KG1 (cell line): ENCODE measurements at regions not wholly inside any gene's neighbourhood (a gene's known extent, or its start where the extent isn't known, plus 50 kb on each side); places are given as distances from the start of the nearest gene placed in this dataset.

Source experiments
- DNase-seq: peaks from one replicate; lab custom pipeline; 2025; lab: John Stamatoyannopoulos, UW

DNA sequence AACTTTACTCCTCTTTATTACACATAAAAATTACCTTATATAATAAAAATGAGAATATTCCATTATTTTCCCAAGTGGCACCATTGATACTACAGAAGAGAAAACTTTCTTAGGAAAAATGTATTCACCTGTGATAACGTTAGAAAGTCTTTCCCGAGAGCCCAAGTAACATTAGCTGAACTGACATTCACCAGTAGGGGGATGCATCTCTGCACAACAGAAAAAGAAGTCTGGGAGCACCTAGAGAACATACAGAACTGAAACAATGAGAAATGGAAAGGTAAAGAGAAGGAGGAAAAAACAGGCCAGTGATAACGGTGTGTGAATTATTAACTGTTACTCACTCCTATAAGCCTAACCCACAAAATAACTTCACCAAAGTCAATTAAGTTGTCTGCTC is 423.3 kb downstream of the CENPC start:
- no peak for DNase-seq

DNA sequence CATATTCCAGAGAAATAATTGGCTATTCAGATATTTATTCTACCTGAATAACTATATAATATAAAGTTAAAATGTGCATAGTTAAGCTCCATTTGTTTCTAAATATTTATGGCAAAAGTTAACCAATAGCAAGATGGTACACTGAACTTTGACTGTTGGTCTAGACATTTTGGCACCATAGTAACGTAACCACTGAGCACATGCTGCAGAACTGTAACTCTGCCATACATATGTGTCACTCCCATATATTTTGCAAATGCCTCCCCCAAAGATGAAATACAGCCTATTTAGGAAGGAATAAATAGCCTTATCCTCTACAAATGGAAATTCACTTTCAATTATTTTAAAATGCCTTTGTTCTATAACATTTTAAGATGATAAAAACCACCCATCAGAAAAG is 424.9 kb downstream of the CENPC start:
- DNase-seq = no peak

DNA sequence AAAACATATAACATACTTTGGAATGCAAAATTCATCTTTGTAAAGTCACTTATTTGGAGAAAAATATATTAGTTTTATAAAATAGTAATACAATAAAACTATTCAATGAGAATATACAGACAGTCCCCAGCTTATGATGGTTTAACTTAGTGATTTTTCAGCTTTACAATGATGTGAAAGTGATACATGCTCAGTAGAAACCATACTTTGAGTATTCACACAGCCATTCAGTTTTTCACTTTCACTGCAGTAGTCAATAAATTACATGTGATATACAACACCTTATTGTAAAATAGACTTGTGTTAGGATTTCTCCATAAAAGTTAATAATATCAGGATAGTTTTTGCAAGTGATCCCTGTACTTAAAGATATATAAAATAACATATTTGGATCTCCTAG is 436.0 kb downstream of the CENPC start:
- no peak for DNase-seq

DNA sequence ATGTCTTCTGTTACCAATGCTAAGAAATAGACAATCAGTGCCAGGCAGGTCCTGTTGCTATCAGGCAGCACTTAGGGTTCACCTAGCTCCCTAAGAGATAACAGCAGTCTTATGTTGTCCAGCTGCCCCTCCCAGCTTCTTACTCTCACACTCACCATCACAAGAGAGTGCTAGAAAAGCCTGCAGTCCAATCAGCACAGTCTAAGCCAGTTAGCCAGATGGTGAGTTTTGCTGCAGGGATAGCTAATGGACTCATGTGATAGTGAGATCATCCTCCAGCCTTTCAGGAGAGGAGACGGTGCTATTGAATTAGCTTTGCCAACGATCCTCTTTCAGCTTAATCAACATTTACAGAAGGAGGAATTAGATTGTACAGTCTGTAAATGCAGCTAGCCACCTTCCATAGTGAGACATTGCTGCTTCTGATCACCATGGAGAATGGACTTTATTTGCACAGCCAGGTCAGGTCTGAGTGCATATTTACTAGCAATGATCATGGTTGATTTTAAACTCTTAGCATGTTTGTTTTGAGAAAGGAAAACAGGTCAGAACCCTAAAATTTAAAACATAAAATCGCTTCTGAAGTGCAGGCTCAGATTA is 438.3 kb downstream of the CENPC start:
- no peak for DNase-seq

DNA sequence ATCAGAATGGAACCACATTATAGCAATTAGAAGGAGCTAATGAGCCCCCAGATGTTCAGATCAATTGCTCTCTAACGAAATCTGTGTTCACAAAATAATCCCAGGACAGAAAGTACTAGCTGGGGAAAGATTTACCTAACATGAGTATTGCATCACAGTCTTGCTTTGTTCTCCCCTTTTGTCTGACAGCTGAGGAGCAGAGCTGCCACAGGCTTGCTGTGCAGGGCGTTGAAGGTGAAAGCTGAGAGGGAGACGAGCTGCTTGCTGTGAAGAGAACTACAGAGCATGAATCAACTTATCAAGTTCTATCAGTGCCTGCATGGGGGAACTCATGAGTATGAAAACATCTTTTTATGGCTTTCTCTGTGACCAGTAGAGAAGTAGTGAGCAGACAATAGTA is 441.2 kb downstream of the CENPC start:
- DNase-seq = no peak

DNA sequence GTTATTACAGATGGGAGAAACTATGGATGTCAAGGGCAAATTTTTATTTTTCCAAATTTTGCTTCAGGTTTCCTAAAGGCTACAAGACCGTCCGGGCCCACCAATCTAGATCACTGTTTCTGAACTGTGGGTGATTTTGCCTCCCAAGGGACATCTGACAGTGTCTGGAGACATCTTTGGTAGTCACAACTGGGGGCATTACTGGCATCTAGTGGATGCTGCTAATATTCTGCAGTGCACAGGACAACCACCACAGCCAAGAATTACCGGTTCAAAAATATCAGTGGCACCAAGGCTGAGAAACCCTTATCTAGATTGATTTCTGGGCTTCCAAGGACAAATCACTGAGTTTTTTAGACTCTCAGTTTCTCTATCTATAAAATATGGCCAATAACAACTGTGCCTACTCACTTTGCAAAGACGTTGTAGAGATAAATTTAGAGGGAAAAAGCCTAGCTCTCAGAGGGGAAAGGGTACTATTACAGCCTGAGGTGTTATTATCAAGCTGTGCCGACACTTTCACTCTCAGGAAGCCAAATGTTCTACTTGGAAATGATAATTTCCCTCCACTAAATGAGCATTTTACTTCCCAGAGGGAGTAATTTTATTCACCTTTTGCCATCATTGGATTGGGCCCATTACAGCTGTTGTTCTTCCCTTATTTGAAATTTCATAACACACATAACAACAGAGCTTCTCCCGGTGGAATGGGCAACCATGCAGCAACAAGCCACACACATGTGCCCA is 442.1 kb downstream of the CENPC start:
- no peak for DNase-seq

DNA sequence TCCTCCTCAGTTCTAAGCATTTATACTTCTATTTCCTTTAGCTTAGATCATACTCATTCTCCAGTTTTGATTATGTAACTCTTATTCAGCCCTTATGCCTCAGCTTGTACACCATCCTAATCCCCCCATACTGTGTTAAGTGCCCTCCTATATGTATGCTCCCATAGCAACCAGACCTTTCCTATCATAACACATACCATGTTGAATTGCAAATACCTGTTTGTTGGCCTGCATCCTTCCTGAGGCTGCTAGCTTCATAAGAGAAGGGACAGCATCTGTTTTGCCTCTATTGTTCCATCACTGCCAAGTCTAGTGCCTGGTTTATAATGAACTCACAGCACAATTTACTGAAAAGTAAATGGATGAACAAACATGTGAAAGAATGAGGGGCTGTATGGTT is 443.7 kb downstream of the CENPC start:
- no peak for DNase-seq

DNA sequence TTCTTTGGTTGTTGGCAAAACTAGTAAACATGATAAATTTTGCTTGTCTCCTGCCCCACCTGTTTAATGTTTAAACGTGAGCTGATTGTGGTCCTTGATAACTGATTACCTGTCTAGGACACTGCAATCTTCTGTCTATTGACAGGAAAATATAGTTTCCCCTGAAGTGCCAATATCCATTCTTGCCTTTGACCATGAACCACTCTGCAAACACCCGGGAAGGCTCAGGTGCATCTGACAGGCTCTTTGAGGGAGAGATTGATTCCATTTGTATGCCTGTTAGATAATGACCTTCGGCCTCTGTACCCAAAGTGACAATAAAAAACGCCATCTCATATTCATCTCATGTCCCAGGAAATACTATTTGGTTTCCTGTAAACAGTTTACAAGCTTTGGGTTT is 453.0 kb downstream of the CENPC start:
- no peak for DNase-seq

DNA sequence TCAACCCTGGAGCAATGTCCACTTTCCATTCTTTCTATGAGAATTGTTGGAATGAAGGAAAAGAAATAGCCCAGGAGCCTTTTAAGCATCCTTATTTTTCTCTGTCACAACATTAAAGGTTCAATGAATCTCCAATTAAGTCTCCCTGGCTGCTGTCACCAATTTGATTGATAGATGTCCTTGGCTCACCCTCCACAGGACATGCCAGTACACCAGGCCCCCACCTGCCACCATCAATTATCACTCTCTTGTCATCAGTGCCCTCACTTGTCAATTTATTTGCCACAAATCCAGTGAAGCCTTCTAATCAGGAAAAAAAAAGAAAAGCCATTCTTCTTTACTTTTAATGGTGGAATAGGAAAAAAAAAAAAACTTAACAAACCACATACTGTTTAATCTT is 453.6 kb downstream of the CENPC start:
- DNase-seq = no peak

DNA sequence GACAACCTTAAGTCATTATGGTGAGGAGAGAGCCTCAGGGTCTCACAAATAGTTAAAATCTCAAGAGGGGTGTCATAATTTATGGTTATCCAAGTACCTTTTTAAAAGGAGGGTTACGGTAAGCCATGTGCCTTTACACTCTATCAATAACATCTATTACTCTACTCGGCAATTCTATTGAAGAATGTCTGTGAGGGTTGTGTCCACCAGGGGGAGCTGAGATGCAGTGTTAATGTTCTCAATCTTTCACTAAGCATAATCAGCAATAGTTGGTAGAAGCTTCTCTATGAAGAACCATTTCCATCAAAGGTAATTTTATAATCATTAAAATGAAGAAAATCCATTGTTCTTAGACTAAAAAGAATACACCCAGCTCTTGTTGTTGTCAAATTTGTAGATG is 457.4 kb downstream of the CENPC start:
- peak; percentile 30 for DNase-seq

DNA sequence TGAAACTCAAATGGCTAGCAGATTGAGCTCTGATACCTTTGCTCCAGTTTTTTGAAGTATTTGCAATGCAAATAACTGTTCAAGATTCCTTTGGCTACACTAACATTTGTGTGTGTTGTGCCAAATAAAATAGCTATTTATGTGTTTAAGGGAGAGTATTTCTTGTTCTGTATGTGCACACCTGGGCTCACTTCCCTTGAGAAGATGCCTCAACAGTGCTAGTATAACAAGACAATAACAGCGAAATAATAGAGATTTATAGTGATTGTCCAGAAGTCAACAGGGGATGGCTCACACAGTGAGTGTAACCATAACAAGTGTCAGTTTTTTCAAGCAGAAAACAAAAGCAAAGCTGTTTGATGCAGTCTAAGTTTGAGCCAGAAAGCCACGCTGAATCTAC is 460.5 kb downstream of the CENPC start:
- DNase-seq = no peak

DNA sequence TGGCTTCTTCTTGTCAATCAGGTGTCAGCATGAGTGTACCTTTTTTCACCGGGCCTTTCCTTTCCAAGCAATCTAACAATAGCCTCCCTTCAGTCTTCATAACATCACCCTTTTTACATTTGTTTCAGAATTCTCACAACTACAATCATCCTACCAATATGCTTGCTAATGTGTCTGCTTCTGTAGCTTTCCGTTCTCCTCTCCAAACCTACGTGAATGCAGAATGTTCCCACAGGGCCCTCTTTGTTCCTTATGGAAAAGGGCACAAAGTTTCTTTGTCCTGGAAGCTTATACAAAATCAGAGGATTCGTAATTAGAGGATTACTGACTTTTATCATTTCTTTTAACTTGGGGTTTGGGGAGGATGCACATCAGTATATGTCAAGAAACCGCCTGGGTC is 461.8 kb downstream of the CENPC start:
- no peak for DNase-seq

DNA sequence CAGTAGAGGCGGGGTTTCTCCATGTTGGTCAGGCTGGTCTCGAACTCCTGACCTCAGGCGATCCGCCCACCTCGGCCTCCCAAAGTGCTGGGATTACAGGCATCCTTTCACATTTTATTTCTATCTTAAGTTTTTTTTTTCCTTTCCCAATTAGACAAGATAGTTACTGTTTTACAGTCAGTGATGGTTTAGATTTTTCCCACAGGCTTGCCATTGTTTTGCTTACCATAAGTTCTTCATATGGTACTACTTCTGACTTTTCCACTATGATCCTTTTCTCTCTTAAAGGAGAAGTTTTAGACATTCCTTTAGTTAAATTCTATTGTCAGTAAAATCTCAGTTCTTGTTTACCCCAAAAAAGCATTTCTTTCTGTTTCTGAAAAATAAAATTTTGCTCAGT is 462.6 kb downstream of the CENPC start:
- DNase-seq = no peak

DNA sequence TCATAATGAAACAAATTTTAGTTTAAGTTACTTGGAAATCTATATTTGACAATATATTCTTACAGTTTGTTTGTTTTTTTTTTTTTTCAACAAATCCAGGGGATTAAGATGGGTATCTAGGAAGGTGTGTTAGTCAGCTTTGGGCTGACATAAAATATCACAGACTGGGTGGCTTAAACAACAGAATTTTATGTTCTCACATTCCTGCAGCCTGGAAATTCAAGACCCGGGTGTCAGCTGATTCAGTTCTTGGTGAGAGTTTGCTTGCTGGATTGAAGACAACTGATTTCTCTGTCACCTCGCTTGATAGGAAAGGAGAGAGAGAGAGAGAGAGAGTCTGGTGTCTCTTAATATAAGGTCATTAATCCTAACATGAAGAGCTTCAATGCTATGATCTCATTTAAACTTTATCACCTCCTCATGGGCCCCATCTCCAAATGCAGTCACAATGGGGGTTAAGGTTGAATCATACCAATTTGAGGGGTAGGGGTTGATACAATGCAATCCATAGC is 465.2 kb downstream of the CENPC start:
- DNase-seq = no peak

DNA sequence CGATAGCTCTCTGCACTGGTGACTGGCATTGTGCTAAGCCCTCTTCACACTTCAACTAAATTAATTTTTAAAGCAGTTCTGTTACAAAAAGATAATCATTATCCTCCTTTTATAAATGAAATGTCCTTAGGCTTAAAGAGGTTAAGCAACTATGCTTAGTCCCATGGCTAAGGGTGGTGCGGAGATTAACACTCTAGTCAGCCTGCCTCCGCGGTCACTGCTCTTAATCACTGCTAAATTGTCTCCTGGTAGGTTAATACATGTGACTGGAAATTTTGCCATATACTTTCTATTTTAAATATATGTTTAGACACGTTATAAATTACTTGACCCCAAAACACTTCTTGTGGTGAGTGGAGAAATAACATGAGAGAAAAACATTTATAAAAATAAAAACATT is 473.7 kb downstream of the CENPC start:
- no peak for DNase-seq

DNA sequence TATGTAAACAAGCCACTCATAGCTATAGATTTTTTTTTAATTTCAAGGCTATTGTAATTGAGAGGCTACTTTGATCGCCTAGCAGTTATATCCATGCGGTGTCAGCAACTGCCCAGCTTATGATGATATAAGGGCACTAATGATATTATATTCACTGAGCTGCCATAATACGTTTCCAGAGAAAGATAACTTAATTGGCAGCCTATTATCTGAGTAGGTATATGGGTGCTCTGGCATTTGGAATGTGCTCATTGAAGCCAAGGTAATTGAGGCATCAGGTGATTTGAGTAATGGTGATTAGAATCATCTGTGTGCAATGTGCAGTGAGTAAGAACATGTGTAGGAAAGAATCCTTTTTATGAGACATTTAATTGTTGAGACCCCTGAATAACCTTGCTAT is 490.0 kb downstream of the CENPC start:
- DNase-seq = no peak

DNA sequence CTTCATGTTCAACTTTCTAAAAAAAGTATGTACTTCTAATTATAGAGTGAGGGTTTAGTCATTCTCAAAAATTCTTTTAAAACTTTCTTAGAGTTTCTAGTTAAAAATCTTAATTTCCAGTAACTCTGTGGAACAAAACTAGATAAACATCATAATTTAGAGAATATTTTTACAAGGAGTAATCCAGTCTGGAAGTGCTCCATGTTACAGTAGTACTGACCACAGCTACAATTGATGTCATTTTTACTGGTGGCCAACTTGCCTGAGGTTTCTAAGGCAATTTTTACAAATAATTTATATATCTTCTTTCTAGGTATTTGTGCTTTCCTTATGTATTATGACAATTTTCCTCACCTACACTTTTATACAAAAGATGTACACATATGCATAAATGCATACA is 490.4 kb downstream of the CENPC start:
- DNase-seq = no peak

DNA sequence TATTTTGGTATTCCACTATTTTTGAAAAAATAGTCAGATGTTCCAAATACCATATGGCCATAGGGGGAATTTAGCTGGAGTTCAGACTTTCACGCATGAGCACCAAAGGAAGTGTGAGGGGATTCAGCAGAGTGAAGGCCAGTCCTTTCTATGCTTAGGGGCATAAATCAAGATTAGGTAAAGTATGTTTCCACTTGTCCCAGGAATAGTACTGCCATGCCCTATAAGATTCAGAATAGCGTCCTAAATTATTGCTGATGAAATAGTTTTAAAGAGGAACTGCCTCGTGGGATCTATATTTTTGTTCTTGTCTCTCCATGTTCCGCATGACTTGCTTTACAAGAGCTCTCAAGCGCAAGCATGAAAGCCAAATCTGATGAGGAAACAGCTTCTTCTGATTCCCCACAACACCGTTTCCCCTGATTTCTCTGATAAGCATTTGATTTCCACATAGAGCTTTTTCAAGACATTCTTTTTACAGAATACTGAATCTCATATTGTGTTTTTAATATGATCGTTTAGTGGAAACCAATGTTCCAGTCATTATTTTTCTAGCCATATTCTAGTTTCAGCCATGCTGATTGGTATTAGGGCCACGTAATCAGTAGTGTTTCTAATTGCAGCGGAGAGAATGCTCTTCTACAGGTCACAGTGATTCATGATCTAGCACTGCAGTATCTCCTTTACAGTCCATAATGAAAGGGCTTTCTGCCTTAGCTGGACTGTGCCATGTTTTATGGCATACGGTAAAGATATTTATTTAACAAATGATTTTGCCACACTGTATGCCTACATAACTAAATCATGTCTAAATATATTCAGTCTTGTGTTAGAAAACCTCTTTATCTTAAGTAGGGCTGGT is 492.3 kb downstream of the CENPC start:
- no peak for DNase-seq

DNA sequence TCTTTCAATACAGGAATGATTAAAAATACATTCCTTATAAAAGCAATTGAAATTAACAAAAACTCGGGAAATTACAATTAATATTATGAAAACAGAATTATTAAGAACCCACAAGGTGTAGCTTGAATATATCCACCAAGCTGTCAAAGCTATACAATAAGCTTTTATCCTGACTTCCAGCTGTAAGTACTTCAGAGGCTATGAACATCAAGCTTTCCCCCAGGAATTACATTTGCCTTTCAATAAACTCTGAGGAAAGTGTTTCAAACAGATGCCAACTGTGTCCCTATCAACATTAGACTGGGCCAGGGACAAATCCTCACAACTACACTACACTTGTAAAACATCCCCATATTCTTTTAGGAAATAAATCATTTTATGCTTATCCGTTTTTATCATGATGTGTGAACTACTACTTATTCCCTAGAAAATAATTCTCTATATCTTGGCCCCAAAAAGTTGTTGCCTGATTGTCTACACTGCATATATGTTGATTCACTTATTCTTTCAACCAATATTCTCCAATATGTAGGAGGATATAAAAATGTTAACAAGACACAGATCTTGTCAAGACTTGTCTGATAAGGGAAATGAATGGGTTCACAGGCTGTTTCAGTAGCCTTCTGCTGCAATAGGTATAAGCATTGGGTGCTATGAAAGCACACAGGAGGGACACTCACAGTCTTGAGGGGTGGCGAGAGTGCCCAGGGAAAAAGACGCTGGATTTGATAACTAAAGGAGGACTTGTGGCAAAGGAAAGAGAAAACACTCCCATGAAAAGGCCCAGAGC is 494.1 kb downstream of the CENPC start:
- DNase-seq = no peak

DNA sequence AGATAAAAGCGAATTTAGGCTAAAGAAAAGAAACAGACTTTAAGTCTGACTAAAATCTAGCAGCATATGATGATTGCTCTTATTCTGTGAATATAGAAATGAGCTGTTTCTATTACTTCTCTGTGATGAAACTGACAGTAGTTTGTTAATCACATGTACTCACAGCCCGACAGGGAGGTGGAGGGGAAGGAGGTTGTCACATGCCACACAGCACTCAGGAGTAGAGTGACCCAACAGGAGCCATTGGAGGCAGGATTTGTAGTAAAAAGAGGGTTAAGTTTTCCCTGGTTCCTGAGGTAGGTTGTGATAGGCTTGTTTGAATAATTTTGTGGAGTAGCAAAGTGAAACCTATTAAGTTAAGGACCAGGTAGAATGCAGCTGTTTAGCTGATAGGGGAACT is 495.9 kb downstream of the CENPC start:
- DNase-seq = no peak

DNA sequence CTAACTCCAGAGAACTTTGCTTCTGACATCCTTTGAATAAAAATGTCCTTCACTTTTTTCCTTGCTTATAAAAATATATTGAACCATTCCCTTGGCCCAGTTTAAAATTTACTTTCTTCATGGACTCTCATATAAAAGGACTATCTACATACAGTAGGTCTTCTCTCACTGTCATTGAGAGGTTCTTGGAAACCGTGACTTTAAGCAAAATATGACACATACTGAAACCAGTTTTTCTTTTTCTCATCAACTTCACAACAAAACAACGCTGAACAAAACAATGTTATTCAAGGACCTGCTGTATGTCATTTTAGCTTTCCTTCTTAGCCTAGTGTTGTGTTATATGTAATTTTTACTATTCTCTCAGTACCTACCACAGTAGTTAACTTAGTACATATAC is 496.8 kb downstream of the CENPC start:
- DNase-seq = no peak

DNA sequence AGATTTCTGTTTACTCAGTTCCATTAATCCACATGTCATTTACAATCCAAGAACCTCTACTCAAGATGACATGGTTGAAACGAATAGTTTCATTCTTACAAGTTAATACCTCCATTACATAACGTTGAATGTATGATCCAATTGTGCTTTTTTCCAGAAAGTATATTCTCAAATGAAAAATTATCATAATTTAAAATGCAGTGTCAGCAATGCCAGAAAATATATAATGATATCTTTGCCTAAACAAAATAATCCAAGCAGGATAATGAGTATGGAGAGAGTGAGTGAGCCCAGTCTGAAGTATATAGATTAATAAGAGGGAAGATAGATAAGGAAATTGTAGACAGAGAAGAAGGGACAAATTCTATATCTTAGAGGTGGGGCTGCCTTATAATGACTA is 505.0 kb downstream of the CENPC start:
- DNase-seq = no peak
